GM18517 (cell line): ENCODE measurements at regions not wholly inside any gene's neighbourhood (a gene's known extent, or its start where the extent isn't known, plus 50 kb on each side); places are given as distances from the start of the nearest gene placed in this dataset.

Experiments
- ATAC-seq: cut with Tn5 transposase; IDR thresholded peaks from one replicate; pipeline ENCODE4 v1.9.1; 2021; ENCODE audit warnings: mild to moderate bottlenecking, moderate library complexity; ENCODE audit not compliant: unreplicated experiment

- no peak for ATAC-seq
Measured at GRCh38 chr12:98329589-98329988, 185.8 kb upstream of the TMPO start.

GRCh38 chr12:98332642-98333041, 182.7 kb upstream of the TMPO start:
- peak; percentile 88 for ATAC-seq

GRCh38 chr12:98334768-98335167, 180.6 kb upstream of the TMPO start:
- ATAC-seq, result no peak

GRCh38 chr12:98341026-98341425, 174.4 kb upstream of the TMPO start:
- ATAC-seq, result no peak

GRCh38 chr12:98341732-98342131, 173.7 kb upstream of the TMPO start:
- no peak for ATAC-seq

- ATAC-seq, result no peak
Measured at GRCh38 chr12:98343002-98343567, 172.3 kb upstream of the TMPO start.

GRCh38 chr12:98344046-98344930, 171.1 kb upstream of the TMPO start:
- no peak for ATAC-seq

GRCh38 chr12:98345308-98345876, 170.0 kb upstream of the TMPO start:
- no peak for ATAC-seq

- no peak for ATAC-seq
Measured at GRCh38 chr12:98351089-98351488, 164.3 kb upstream of the TMPO start.

- no peak for ATAC-seq
Measured at GRCh38 chr12:98351784-98352183, 163.6 kb upstream of the TMPO start.

- peak; percentile 58 for ATAC-seq
Measured at GRCh38 chr12:98352218-98352811, 163.1 kb upstream of the TMPO start.

GRCh38 chr12:98352835-98353234, 162.6 kb upstream of the TMPO start:
- ATAC-seq, result peak; percentile 24

- ATAC-seq, result no peak
Measured at GRCh38 chr12:98354520-98355035, 160.8 kb upstream of the TMPO start.

- ATAC-seq, result no peak
Measured at GRCh38 chr12:98355322-98355721, 160.1 kb upstream of the TMPO start.

- no peak for ATAC-seq
Measured at GRCh38 chr12:98355933-98356332, 159.5 kb upstream of the TMPO start.

- no peak for ATAC-seq
Measured at GRCh38 chr12:98358144-98358543, 157.2 kb upstream of the TMPO start.

GRCh38 chr12:98359856-98360255, 155.5 kb upstream of the TMPO start:
- no peak for ATAC-seq

- ATAC-seq, result no peak
Measured at GRCh38 chr12:98360401-98360800, 155.0 kb upstream of the TMPO start.

GRCh38 chr12:98369581-98369980, 145.8 kb upstream of the TMPO start:
- ATAC-seq, result no peak

- no peak for ATAC-seq
Measured at GRCh38 chr12:98370976-98371375, 144.4 kb upstream of the TMPO start.

GRCh38 chr12:98371419-98371818, 144.0 kb upstream of the TMPO start:
- no peak for ATAC-seq
